ENCODE measurements at regions not wholly inside any gene's neighbourhood (a gene's known extent, or its start where the extent isn't known, plus 50 kb on each side); places are given as distances from the start of the nearest gene placed in this dataset.

- CTCF ChIA-PET = no interaction called here
- H3K36me3 ChIP-seq (ENCODE audit: control insufficient read depth in 2 of 2, extremely low read depth in 1 of 2, insufficient read depth in 2 of 2, low read length in 2 of 2) = no peaks in the 10 kb centered on the region
- intact Hi-C loops (cut with micrococcal nuclease) = no loop called here
- FAIRE-seq (no peak), DNase-seq (ENCODE audit: low read depth, low spot score) (no peak)
- POLR2A ChIA-PET = no interaction called here
- no TSS peak for BruUV-seq (replicated peaks)
- no peaks in the 10 kb centered on the region for H4K20me1 ChIP-seq (replicated peaks; ENCODE audit: control insufficient read depth, extremely low read depth, insufficient read depth, low read length)
- no peak overlapping the region for H3K27ac ChIP-seq (ENCODE audit: insufficient read depth, low read depth, low read length)
- H3K9me3 ChIP-seq (replicated peaks; ENCODE audit: control insufficient read depth, insufficient read depth, low read length) = no peaks in the 10 kb centered on the region
- H3K9ac ChIP-seq (replicated peaks; ENCODE audit: extremely low read depth, insufficient read depth, low read length) = no peak overlapping the region
- H3K9me1 ChIP-seq (replicated peaks; ENCODE audit: control insufficient read depth, extremely low read depth, insufficient read depth, low read length) = no peaks in the 10 kb centered on the region
- H3K4me2 ChIP-seq (ENCODE audit: insufficient read depth, low read length) = no peak overlapping the region
- H3K4me3 ChIP-seq (replicated peaks in 1 of 3; ENCODE audit: insufficient read depth in 1 of 3, low read depth in 1 of 3, low read length in 3 of 3) = no peak overlapping the region
- H3K79me2 ChIP-seq (ENCODE audit: control insufficient read depth, insufficient read depth, low read length) = no peaks in the 10 kb centered on the region
- TF ChIP-seq MAX (IDR thresholded peaks at IDR 0.05; ENCODE audit: insufficient read depth, insufficient read length) = no peak
- no peak for TF ChIP-seq POLR2A (IDR thresholded peaks at IDR 0.05; ENCODE audit: low read depth, low read length)
- no peak for TF ChIP-seq POLR2AphosphoS5 (IDR thresholded peaks at IDR 0.05; ENCODE audit: insufficient read depth, low read depth, low read length)
- no peak for TF ChIP-seq MYC (IDR thresholded peaks at IDR 0.05; ENCODE audit: low read depth, low read length)
- TF ChIP-seq FOS (IDR thresholded peaks at IDR 0.05; ENCODE audit: borderline replicate concordance, insufficient read depth, low read length) = no peak
- no peak for TF ChIP-seq JUN (IDR thresholded peaks at IDR 0.05; ENCODE audit: borderline replicate concordance, insufficient read depth, insufficient read length, low read depth)
- H2AFZ ChIP-seq (ENCODE audit: low read depth, low read length) = no peak overlapping the region
- no peaks in the 10 kb centered on the region for H3K4me1 ChIP-seq (ENCODE audit: control insufficient read depth, extremely low read depth, insufficient read depth, low read length)
- H3K27me3 ChIP-seq (ENCODE audit: control insufficient read depth in 2 of 2, insufficient read depth in 2 of 2, low read length in 2 of 2) = no peaks in the 10 kb centered on the region
- dilution Hi-C loops (cut with MboI; ENCODE audit: extremely low pct_ligation_motif_present, low sequenced_read_pairs) = no loop called here
Measured at GRCh38 chr20:12372557-12372956, 454.9 kb downstream of the BTBD3 start.

- ChIA-PET POLR2A (no interaction called here), CTCF (no interaction called here)
- dilution Hi-C loops (cut with MboI; ENCODE audit: extremely low pct_ligation_motif_present, low sequenced_read_pairs) = no loop called here
- Histone ChIP-seq H3K79me2 (ENCODE audit: control insufficient read depth, insufficient read depth, low read length) (no peaks in the 10 kb centered on the region), H3K9me3 (replicated peaks; ENCODE audit: control insufficient read depth, insufficient read depth, low read length) (peaks cover 2% of the 10 kb centered on the region), H3K9ac (replicated peaks; ENCODE audit: extremely low read depth, insufficient read depth, low read length) (no peak overlapping the region), H3K36me3 (ENCODE audit: control insufficient read depth in 2 of 2, extremely low read depth in 1 of 2, insufficient read depth in 2 of 2, low read length in 2 of 2) (no peaks in the 10 kb centered on the region), H3K9me1 (replicated peaks; ENCODE audit: control insufficient read depth, extremely low read depth, insufficient read depth, low read length) (no peaks in the 10 kb centered on the region), H3K4me2 (ENCODE audit: insufficient read depth, low read length) (no peak overlapping the region), H2AFZ (ENCODE audit: low read depth, low read length) (no peak overlapping the region), H4K20me1 (replicated peaks; ENCODE audit: control insufficient read depth, extremely low read depth, insufficient read depth, low read length) (no peaks in the 10 kb centered on the region), H3K27ac (ENCODE audit: insufficient read depth, low read depth, low read length) (no peak overlapping the region), H3K4me3 (replicated peaks in 1 of 3; ENCODE audit: insufficient read depth in 1 of 3, low read depth in 1 of 3, low read length in 3 of 3) (no peak overlapping the region), H3K27me3 (ENCODE audit: control insufficient read depth in 2 of 2, insufficient read depth in 2 of 2, low read length in 2 of 2) (no peaks in the 10 kb centered on the region), H3K4me1 (ENCODE audit: control insufficient read depth, extremely low read depth, insufficient read depth, low read length) (no peaks in the 10 kb centered on the region)
- FAIRE-seq = no peak
- BruUV-seq (replicated peaks) = no TSS peak
- intact Hi-C loops (cut with micrococcal nuclease) = no loop called here
- TF ChIP-seq POLR2AphosphoS5 (IDR thresholded peaks at IDR 0.05; ENCODE audit: insufficient read depth, low read depth, low read length) (no peak), MAX (IDR thresholded peaks at IDR 0.05; ENCODE audit: insufficient read depth, insufficient read length) (no peak), EZH2 (IDR thresholded peaks at IDR 0.05; ENCODE audit: borderline replicate concordance, low read depth, low read length, severe bottlenecking) (no peak), MYC (IDR thresholded peaks at IDR 0.05; ENCODE audit: low read depth, low read length) (no peak), POLR2A (IDR thresholded peaks at IDR 0.05; ENCODE audit: low read depth, low read length) (no peak), CTCF (IDR thresholded peaks at IDR 0.05; ENCODE audit: extremely low read depth in 1 of 2, insufficient read depth in 1 of 2, low read depth in 1 of 2, low read length in 2 of 2) (no peak), GATA2 (IDR thresholded peaks at IDR 0.05; ENCODE audit: insufficient read depth, insufficient read length, low read depth, low read length) (no peak), JUN (IDR thresholded peaks at IDR 0.05; ENCODE audit: borderline replicate concordance, insufficient read depth, insufficient read length, low read depth) (no peak), FOS (IDR thresholded peaks at IDR 0.05; ENCODE audit: borderline replicate concordance, insufficient read depth, low read length) (no peak)
- no peak for DNase-seq (ENCODE audit: low read depth, low spot score)
Measured at GRCh38 chr20:12375967-12376366, 458.3 kb downstream of the BTBD3 start.
